B cell (primary cell): ENCODE measurements at regions not wholly inside any gene's neighbourhood (a gene's known extent, or its start where the extent isn't known, plus 50 kb on each side); places are given as distances from the start of the nearest gene placed in this dataset.

Source experiments
- CTCF ChIP-seq: fragments of 200-600 bp; IDR thresholded peaks from one replicate; pipeline ENCODE4 v1.8.0; 2022; ENCODE audit warnings: antibody characterized with exemption, mild to moderate bottlenecking
- EZH2 ChIP-seq: IDR thresholded peaks from 2 replicates; pipeline ENCODE4 v1.6.1; 2012; ENCODE audit warnings: borderline replicate concordance, low read depth, mild to moderate bottlenecking, moderate library complexity, low read length; ENCODE audit not compliant: insufficient read depth, poor library complexity, severe bottlenecking

GRCh38 chr9:16076511-16076910 is 523.7 kb downstream of the CCDC171 start:
- no peak for TF ChIP-seq CTCF
- TF ChIP-seq EZH2: no peak
